Hepatocyte (in vitro differentiated cells): ENCODE measurements at regions not wholly inside any gene's neighbourhood (a gene's known extent, or its start where the extent isn't known, plus 50 kb on each side); places are given as distances from the start of the nearest gene placed in this dataset. TPM values are rescaled to one million over a fixed set of nuclear protein-coding genes. Genes with fewer than 3 reads are reported as not detected.
"Not testable (repeated sequence)": the region's sequence is repeated elsewhere in the genome, so short reads cannot be mapped to it uniquely, and the experiment has no call there.

Experiments used
- DNase-seq: peaks from one replicate; pipeline ENCODE4 v3.0.0-alpha.2; 2016; ENCODE audit warnings: low spot score
- H2AFZ ChIP-seq: fragments of 200-600 bp; sonication (generic); 2 replicates; pipeline ENCODE4 v1.6.0; 2016; ENCODE audit warnings: antibody characterized with exemption, mild to moderate bottlenecking
- H3K27ac ChIP-seq: fragments of 200-600 bp; sonication (generic); 2 replicates; pipeline ENCODE4 v1.5.1; 2016; ENCODE audit warnings: mild to moderate bottlenecking
- H3K27me3 ChIP-seq: fragments of 200-600 bp; sonication (generic); 2 replicates; pipeline ENCODE4 v1.6.1; 2016
- H3K36me3 ChIP-seq: fragments of 200-600 bp; sonication (generic); replicated peaks from 2 replicates; pipeline ENCODE4 v1.5.1; 2016; ENCODE audit warnings: low read depth; ENCODE audit not compliant: insufficient read depth
- H3K4me1 ChIP-seq: fragments of 200-600 bp; sonication (generic); 2 replicates; pipeline ENCODE4 v1.5.1; 2016; ENCODE audit warnings: mild to moderate bottlenecking, moderate library complexity; ENCODE audit not compliant: insufficient read depth
- H3K4me2 ChIP-seq: fragments of 200-600 bp; sonication (generic); 2 replicates; pipeline ENCODE4 v1.6.0; 2016
- H3K4me3 ChIP-seq: fragments of 200-600 bp; sonication (generic); 2 replicates; pipeline ENCODE4 v1.5.1; 2016; ENCODE audit warnings: mild to moderate bottlenecking
- H3K79me2 ChIP-seq: fragments of 200-600 bp; sonication (generic); 2 replicates; pipeline ENCODE4 v1.6.0; 2017; ENCODE audit warnings: mild to moderate bottlenecking
- H3K9me2 ChIP-seq: fragments of 200-600 bp; sonication (generic); replicated peaks from 2 replicates; pipeline ENCODE4 v1.6.0; 2017; ENCODE audit warnings: mild to moderate bottlenecking; ENCODE audit not compliant: insufficient read depth
- H3K9me3 ChIP-seq: fragments of 200-600 bp; sonication (generic); 2 replicates; pipeline ENCODE4 v1.5.1; 2016; ENCODE audit warnings: low read depth, mild to moderate bottlenecking
- H4K20me1 ChIP-seq: fragments of 200-600 bp; sonication (generic); 2 replicates; pipeline ENCODE4 v1.6.0; 2016; ENCODE audit warnings: mild to moderate bottlenecking; ENCODE audit not compliant: insufficient read depth, poor library complexity, severe bottlenecking
- CTCF ChIP-seq: fragments of 200-600 bp; sonication (generic); IDR thresholded peaks from 2 replicates; pipeline ENCODE4 v1.5.1; 2016; ENCODE audit warnings: antibody characterized with exemption, mild to moderate bottlenecking; ENCODE audit not compliant: poor library complexity
- EZH2 ChIP-seq: fragments of 200-600 bp; sonication (generic); IDR thresholded peaks from 2 replicates; pipeline ENCODE4 v1.6.1; 2016; ENCODE audit warnings: antibody characterized with exemption, mild to moderate bottlenecking, borderline replicate concordance
- EZH2phosphoT487 ChIP-seq: fragments of 200-600 bp; sonication (generic); IDR thresholded peaks from one replicate; pipeline ENCODE4 v1.6.1; 2018; ENCODE audit warnings: antibody characterized with exemption, mild to moderate bottlenecking, low read depth, moderate library complexity; ENCODE audit not compliant: unreplicated experiment, severe bottlenecking
- WGBS: methylation state at CpG from one replicate; pipeline ENCODE4 v1.1.6; 2016; ENCODE audit warnings: low lambda C conversion rate; ENCODE audit errors: missing lambda C conversion rate; 5-methylcytosine and 5-hydroxymethylcytosine counted together
- microRNA counts: library from miRNA; unstranded; fragments of <30 nt; microRNA quantifications from one replicate; lab custom pipeline; 2017
- microRNA-seq: library from miRNA; unstranded; fragments of <30 nt; microRNA quantifications from one replicate; pipeline ENCODE4, GENCODE V29; 2017
- small RNA-seq: library from RNA; depleted of rRNA; stranded (forward); fragments of <200 nt; gene quantifications from one replicate; pipeline ENCODE3, GENCODE V24; 2014

DNA sequence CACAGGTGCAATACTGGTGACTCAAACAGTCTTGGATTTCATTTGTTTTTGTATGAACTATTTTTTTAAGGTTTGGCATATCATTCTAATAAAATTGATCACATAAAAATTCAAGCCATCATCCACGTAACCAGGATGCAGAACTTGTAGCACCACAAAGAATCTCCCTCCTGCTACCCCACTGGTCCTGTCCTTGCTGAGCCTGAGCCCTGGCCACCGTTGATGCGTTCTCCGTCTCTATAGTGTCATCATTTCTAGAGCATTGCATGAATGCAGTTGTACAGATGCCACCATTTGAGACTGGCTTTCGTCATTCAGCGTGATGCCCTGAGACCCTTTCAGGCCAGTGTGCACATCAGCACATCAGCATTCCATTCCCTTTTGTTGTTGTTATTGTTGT lies 273.5 kb downstream of the TCERG1L start:
- 97% methylated on average over 6 of the region's 6 CpGs for WGBS
- no peak overlapping the region for H2AFZ ChIP-seq
- H3K27ac ChIP-seq = no peak overlapping the region
- H3K79me2 ChIP-seq = no peaks in the 10 kb centered on the region
- H3K4me3 ChIP-seq = no peak overlapping the region
- no peaks in the 10 kb centered on the region for H3K9me3 ChIP-seq
- no peaks in the 10 kb centered on the region for H4K20me1 ChIP-seq
- H3K9me2 ChIP-seq = no peaks in the 10 kb centered on the region
- no peaks in the 10 kb centered on the region for H3K36me3 ChIP-seq
- no peaks in the 10 kb centered on the region for H3K4me1 ChIP-seq
- no peak for TF ChIP-seq CTCF
- no peak for TF ChIP-seq EZH2
- TF ChIP-seq EZH2phosphoT487 = no peak
- no peak for DNase-seq
- no peak overlapping the region for H3K4me2 ChIP-seq
- H3K27me3 ChIP-seq = peaks cover 17% of the 10 kb centered on the region

- no peak overlapping the region for H3K4me2 ChIP-seq
- H3K4me1 ChIP-seq = no peaks in the 10 kb centered on the region
- no peaks in the 10 kb centered on the region for H3K9me2 ChIP-seq
- H3K27ac ChIP-seq = no peak overlapping the region
- no peak for TF ChIP-seq CTCF
- TF ChIP-seq EZH2 = no peak
- TF ChIP-seq EZH2phosphoT487 = no peak
- H3K4me3 ChIP-seq = no peak overlapping the region
- H3K9me3 ChIP-seq = no peaks in the 10 kb centered on the region
- H3K27me3 ChIP-seq = peaks cover 11% of the 10 kb centered on the region
- no peaks in the 10 kb centered on the region for H3K36me3 ChIP-seq
- no peaks in the 10 kb centered on the region for H3K79me2 ChIP-seq
- 74% methylated on average over 10 of the region's 10 CpGs for WGBS
- H4K20me1 ChIP-seq = no peaks in the 10 kb centered on the region
- H2AFZ ChIP-seq = no peak overlapping the region
- DNase-seq = no peak
Observed at GRCh38 chr10:131041031-131041430, 270.5 kb downstream of the TCERG1L start.

- Histone ChIP-seq H4K20me1 (no peaks in the 10 kb centered on the region), H3K27ac (no peak overlapping the region), H3K4me1 (no peaks in the 10 kb centered on the region), H3K9me2 (no peaks in the 10 kb centered on the region), H3K4me2 (no peak overlapping the region), H3K36me3 (no peaks in the 10 kb centered on the region), H3K27me3 (peaks cover 8% of the 10 kb centered on the region), H2AFZ (no peak overlapping the region), H3K9me3 (no peaks in the 10 kb centered on the region), H3K4me3 (no peak overlapping the region), H3K79me2 (no peaks in the 10 kb centered on the region)
- no peak for TF ChIP-seq EZH2phosphoT487
- no peak for TF ChIP-seq EZH2
- no peak for TF ChIP-seq CTCF
- WGBS = 75% methylated on average over 5 of the region's 5 CpGs
- no peak for DNase-seq
Observed at GRCh38 chr10:131041441-131041840, 270.1 kb downstream of the TCERG1L start.

DNA sequence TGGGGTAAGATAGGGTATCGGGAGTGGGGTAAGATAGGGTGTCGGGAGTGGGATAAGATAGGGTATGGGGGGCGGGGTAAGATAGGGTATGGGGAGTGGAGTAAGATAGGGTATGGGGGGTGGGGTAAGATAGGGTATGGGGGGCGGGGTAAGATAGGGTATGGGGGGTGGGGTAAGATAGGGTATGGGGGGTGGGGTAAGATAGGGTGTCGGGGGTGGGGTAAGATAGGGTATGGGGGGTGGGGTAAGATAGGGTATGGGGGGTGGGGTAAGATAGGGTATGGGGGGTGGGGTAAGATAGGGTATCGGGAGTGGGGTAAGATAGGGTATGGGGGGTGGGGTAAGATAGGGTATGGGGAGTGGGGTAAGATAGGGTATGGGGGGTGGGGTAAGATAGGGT lies 269.5 kb downstream of the TCERG1L start:
- WGBS = no CpG with 5 or more reads among the region's 6 CpGs
- not testable (repeated sequence) for H3K36me3 ChIP-seq, H4K20me1 ChIP-seq

More for the DNA sequence above, 269.5 kb downstream of the TCERG1L start:
- not testable (repeated sequence) for H3K4me1 ChIP-seq, H3K4me3 ChIP-seq, H3K4me2 ChIP-seq, H3K27ac ChIP-seq, H3K79me2 ChIP-seq, DNase-seq, H2AFZ ChIP-seq, H3K27me3 ChIP-seq, H3K9me3 ChIP-seq, H3K9me2 ChIP-seq

MicroRNAs in the stretch of these regions (microRNA counts, 767-probe panel; counts per million panel counts)
- microRNA hsa-miR-378c (lab: Ali Mortazavi, UCI) = not detected

Small RNA genes in the stretch of these regions (microRNA-seq; reads per million reads assigned to microRNA genes)
- not detected for gene MIR378C

Small RNA genes in the stretch of these regions (small RNA-seq; reads per million reads assigned to genes)
- gene MIR378C = not detected
- gene RF00019 = not detected
